Upper lobe of left lung (tissue), 6 donors: ENCODE measurements at regions not wholly inside any gene's neighbourhood (a gene's known extent, or its start where the extent isn't known, plus 50 kb on each side); places are given as distances from the start of the nearest gene placed in this dataset.

Source experiments
- ATAC-seq, 2 donors: fragments of 200-7000 bp; cut with Tn5 transposase; one replicate each; pipeline ENCODE4 v1.9.1; 2022; ENCODE audit warnings: mild to moderate bottlenecking in 2 of 2, moderate library complexity in 2 of 2; ENCODE audit not compliant: low FRiP score in 2 of 2
- DNase-seq, 2 donors: peaks; one replicate each; pipeline ENCODE4 v3.0.0-alpha.2; 2019 to 2020
- H3K27ac ChIP-seq, 4 donors: fragments of 200-600 bp; sonication (generic); one replicate each; pipeline ENCODE4 v1.5.1; 2016 to 2019
- H3K27me3 ChIP-seq, 4 donors: fragments of 200-600 bp; sonication (generic); one replicate each; pipeline ENCODE4 v1.5.1; 2017 to 2019
- H3K36me3 ChIP-seq, 4 donors: fragments of 200-600 bp; sonication (generic); one replicate each; pipeline ENCODE4 v1.5.1; 2016 to 2019
- H3K4me1 ChIP-seq, 4 donors: fragments of 200-600 bp; sonication (generic); one replicate each; pipeline ENCODE4 v1.5.1; 2018 to 2019
- H3K4me3 ChIP-seq, 4 donors: fragments of 200-600 bp; sonication (generic); one replicate each; pipeline ENCODE4 v1.5.1; 2017 to 2019; ENCODE audit warnings: mild to moderate bottlenecking in 2 of 4, moderate library complexity in 1 of 4
- H3K9me3 ChIP-seq, 4 donors: fragments of 200-600 bp; sonication (generic); one replicate each; pipeline ENCODE4 v1.5.1; 2018 to 2019
- CTCF ChIP-seq, 6 experiments: fragments of 450-650 bp in 4 of 6; fragments of 200-600 bp in 2 of 6; sonication (generic) in 2 of 6; IDR thresholded peaks; one replicate each; pipeline ENCODE4 v1.5.1; 2016 to 2019; ENCODE audit warnings: antibody characterized with exemption in 6 of 6
- EP300 ChIP-seq, 4 donors: sonication (generic); formaldehyde crosslinking; IDR thresholded peaks; one replicate each; pipeline ENCODE4 v1.5.1; 2017; ENCODE audit warnings: antibody characterized with exemption in 4 of 4, control low read depth in 2 of 4
- POLR2A ChIP-seq, 4 donors: fragments of 450-650 bp; IDR thresholded peaks; one replicate each; pipeline ENCODE4 v1.5.1; 2016 to 2017; ENCODE audit warnings: antibody characterized with exemption in 4 of 4, mild to moderate bottlenecking in 2 of 4
- POLR2AphosphoS5 ChIP-seq, 2 donors: sonication (generic); formaldehyde crosslinking; IDR thresholded peaks; one replicate each; pipeline ENCODE4 v1.5.1; 2017; ENCODE audit warnings: antibody characterized with exemption in 2 of 2
- WGBS, 2 donors: methylation state at CpG; one replicate each; pipeline ENCODE4 v1.1.5; 2017 to 2018; 5-methylcytosine and 5-hydroxymethylcytosine counted together
- donor health status: DM: no; HTN: no; CAD: no; lungs with moderate emphysema.
- donor health status: DM: no; HTN: yes; CAD: no; lungs with severe emphysema.

DNA sequence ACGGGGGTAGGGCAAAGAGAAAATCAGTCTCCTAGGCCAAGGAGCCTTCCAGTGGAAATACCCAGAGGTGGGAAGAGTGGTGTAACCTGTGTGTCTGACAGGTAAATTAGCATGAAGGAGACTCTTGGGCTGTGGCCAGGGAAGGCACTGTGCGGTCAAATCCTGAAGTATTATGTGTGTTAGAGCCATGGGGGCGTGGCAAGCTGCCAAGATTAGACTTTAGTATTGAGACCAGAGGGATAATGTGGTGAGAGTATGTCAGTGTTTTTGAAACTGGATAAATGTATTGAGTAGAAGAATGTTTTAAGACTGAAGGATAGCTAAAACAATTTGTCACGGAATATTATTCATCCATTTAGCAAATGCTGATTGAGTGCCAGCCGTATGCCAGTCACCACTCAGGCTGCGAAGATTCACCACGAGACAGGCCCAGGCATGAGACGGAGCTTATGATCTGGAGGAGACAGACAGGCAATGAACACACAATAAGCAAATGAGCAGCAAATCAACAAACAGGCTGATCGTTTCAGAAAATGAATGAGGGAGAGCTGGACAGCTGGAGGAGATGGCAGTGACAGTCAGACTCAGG lies 445.9 kb downstream of the MCTP2 start:
- Histone ChIP-seq H3K9me3 (no peaks in the 10 kb centered on the region), H3K27me3 (no peaks in the 10 kb centered on the region), H3K4me3 (no peak overlapping the region), H3K36me3 (no peaks in the 10 kb centered on the region), H3K4me1 (peaks cover 0 to 4% (median under 1%) of the 10 kb centered on the region in 4 donors), H3K27ac (no peak overlapping the region)
- TF ChIP-seq EP300 (IDR thresholded peaks at IDR 0.05) (no peak), CTCF (IDR thresholded peaks at IDR 0.05) (no peak), POLR2AphosphoS5 (IDR thresholded peaks at IDR 0.05) (no peak), POLR2A (IDR thresholded peaks at IDR 0.05) (no peak)
- 87 to 92% methylated on average over 9 of the region's 9 CpGs for WGBS, 2 donors
- ATAC-seq (no peak), DNase-seq (no peak)

DNA sequence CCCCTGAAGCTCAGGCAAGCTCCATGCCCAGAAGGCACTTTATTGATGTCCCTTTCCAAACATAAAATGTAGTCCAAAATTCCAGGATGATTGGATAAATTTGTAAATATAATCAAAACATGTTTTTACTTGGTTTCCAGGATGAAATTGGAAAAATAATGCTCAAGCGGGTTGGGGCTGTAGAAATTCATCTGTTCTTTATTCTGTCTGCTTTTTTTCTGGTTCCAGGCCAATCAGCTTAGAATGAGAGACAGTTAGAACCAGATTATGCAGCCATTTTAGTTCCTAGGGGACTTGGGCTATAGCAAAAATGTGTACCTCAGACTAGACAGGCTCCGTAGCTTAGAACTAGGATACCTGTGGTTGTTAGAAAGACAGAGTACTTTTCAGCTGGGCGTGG lies 450.8 kb downstream of the MCTP2 start:
- DNase-seq, result no peak
- Histone ChIP-seq H3K4me3 (no peak overlapping the region), H3K4me1 (no peaks in the 10 kb centered on the region), H3K27ac (no peak overlapping the region), H3K27me3 (no peaks in the 10 kb centered on the region), H3K36me3 (no peaks in the 10 kb centered on the region), H3K9me3 (no peaks in the 10 kb centered on the region)
- no peak for TF ChIP-seq EP300 (IDR thresholded peaks at IDR 0.05)
- no peak for TF ChIP-seq POLR2AphosphoS5 (IDR thresholded peaks at IDR 0.05)
- TF ChIP-seq POLR2A (IDR thresholded peaks at IDR 0.05), result no peak
- no peak for TF ChIP-seq CTCF (IDR thresholded peaks at IDR 0.05)
- ATAC-seq, result no peak
- 92 to 93% methylated on average over 3 of the region's 3 CpGs for WGBS, 2 donors

DNA sequence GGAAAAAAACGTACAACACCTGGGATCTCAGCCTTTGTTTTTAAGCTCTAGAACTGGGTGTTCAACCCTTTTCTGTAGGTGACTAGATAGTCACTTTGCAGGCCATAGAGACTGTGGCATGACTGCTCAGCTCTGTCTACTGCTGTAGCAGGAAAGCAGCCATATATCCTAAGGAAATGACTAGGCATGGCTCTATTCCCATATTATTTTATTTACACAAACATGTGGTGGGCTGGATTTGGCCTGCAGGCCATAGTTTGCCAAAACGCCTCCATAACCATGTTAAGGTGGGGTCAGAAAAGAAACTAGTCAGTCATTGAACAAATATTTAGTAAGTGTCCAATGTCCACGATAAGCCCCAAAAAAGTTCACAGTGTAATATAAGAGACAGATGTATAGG lies 452.5 kb downstream of the MCTP2 start:
- ATAC-seq (no peak), DNase-seq (no peak)
- no peak overlapping the region for H3K27ac ChIP-seq
- no peaks in the 10 kb centered on the region for H3K27me3 ChIP-seq
- TF ChIP-seq EP300 (IDR thresholded peaks at IDR 0.05), result no peak
- no peak for TF ChIP-seq CTCF (IDR thresholded peaks at IDR 0.05)
- TF ChIP-seq POLR2AphosphoS5 (IDR thresholded peaks at IDR 0.05), result no peak
- TF ChIP-seq POLR2A (IDR thresholded peaks at IDR 0.05), result no peak
- no peak overlapping the region for H3K4me3 ChIP-seq
- no peaks in the 10 kb centered on the region for H3K36me3 ChIP-seq
- H3K9me3 ChIP-seq, result no peaks in the 10 kb centered on the region
- H3K4me1 ChIP-seq, result no peaks in the 10 kb centered on the region
- WGBS, 2 donors, result 73 to 74% methylated on average over 3 of the region's 3 CpGs

- no peak for ATAC-seq
- H3K27me3 ChIP-seq, result no peaks in the 10 kb centered on the region
- WGBS, 2 donors, result 79 to 87% methylated on average over 2 of the region's 2 CpGs
- DNase-seq, result no peak
- H3K36me3 ChIP-seq, result no peaks in the 10 kb centered on the region
- H3K4me1 ChIP-seq, result no peaks in the 10 kb centered on the region
- no peak for TF ChIP-seq POLR2A (IDR thresholded peaks at IDR 0.05)
- TF ChIP-seq EP300 (IDR thresholded peaks at IDR 0.05), result no peak
- TF ChIP-seq POLR2AphosphoS5 (IDR thresholded peaks at IDR 0.05), result no peak
- TF ChIP-seq CTCF (IDR thresholded peaks at IDR 0.05), result no peak
- no peak overlapping the region for H3K27ac ChIP-seq
- no peaks in the 10 kb centered on the region for H3K9me3 ChIP-seq
- no peak overlapping the region for H3K4me3 ChIP-seq
These were observed 459.8 kb downstream of the MCTP2 start for GRCh38 chr15:94691169-94691568.

GRCh38 chr15:94692710-94693109 lies 461.3 kb downstream of the MCTP2 start:
- H3K4me3 ChIP-seq, result no peak overlapping the region
- DNase-seq (no peak), ATAC-seq (no peak)
- H3K27ac ChIP-seq, result no peak overlapping the region
- no peaks in the 10 kb centered on the region for H3K36me3 ChIP-seq
- no peaks in the 10 kb centered on the region for H3K9me3 ChIP-seq
- no peaks in the 10 kb centered on the region for H3K4me1 ChIP-seq
- 73 to 82% methylated on average over 3 of the region's 3 CpGs for WGBS, 2 donors
- H3K27me3 ChIP-seq, result no peaks in the 10 kb centered on the region
- TF ChIP-seq CTCF (IDR thresholded peaks at IDR 0.05) (no peak), POLR2AphosphoS5 (IDR thresholded peaks at IDR 0.05) (no peak)
